IMR-90 (cell line): ENCODE measurements at regions not wholly inside any gene's neighbourhood (a gene's known extent, or its start where the extent isn't known, plus 50 kb on each side); places are given as distances from the start of the nearest gene placed in this dataset.

Experiments
- ATAC-seq: fragments of 200-7000 bp; cut with Tn5 transposase; 2 replicates; pipeline ENCODE4 v1.9.1; 2020; ENCODE audit warnings: low read depth, mild to moderate bottlenecking, moderate library complexity
- BruUV-seq: library from RNA; stranded (reverse); fragments of 400-500 nt; replicated peaks from 2 replicates; lab custom pipeline; 2021; lab: Mats Ljungman, UMichigan
- CTCF ChIA-PET: fragments of 300-600 bp; formaldehyde crosslinking; extraction: SDS; loops from one replicate; lab custom pipeline; 2021; ENCODE audit warnings: antibody characterized with exemption; lab: Yijun Ruan, JAX
- POLR2A ChIA-PET: fragments of 300-600 bp; sonication (Branson Sonifier 250); formaldehyde crosslinking; loops from one replicate; lab custom pipeline; 2022; ENCODE audit warnings: antibody characterized with exemption; ENCODE audit not compliant: unreplicated experiment; lab: Charles Lee
- DNase-seq: peaks from one replicate; pipeline ENCODE4 v3.0.0; 2013
- H2AFZ ChIP-seq: replicated peaks from 2 replicates; pipeline ENCODE3; 2013; ENCODE audit warnings: low read length, mild to moderate bottlenecking; ENCODE audit not compliant: poor library complexity
- H2AK5ac ChIP-seq: 2 replicates; pipeline ENCODE4 v1.6.1; 2013; ENCODE audit warnings: low read depth, low read length, inconsistent platforms
- H2AK9ac ChIP-seq: replicated peaks from 2 replicates; pipeline ENCODE3; 2013; ENCODE audit warnings: mild to moderate bottlenecking, low read depth, low read length, moderate library complexity; ENCODE audit not compliant: poor library complexity
- H2BK120ac ChIP-seq: 2 replicates; pipeline ENCODE4 v1.6.1; 2013; ENCODE audit warnings: low read depth, low read length, inconsistent platforms
- H2BK15ac ChIP-seq: 3 replicates; pipeline ENCODE4 v1.6.1; 2013; ENCODE audit warnings: low read depth, low read length, inconsistent platforms
- H2BK20ac ChIP-seq: 2 replicates; pipeline ENCODE4 v1.6.1; 2013; ENCODE audit warnings: low read depth, mild to moderate bottlenecking, inconsistent platforms, low read length, moderate library complexity
- H2BK5ac ChIP-seq: 2 replicates; pipeline ENCODE4 v1.6.1; 2013; ENCODE audit warnings: mild to moderate bottlenecking, low read depth, low read length, inconsistent platforms; ENCODE audit not compliant: poor library complexity, severe bottlenecking
- H3K14ac ChIP-seq: replicated peaks from 2 replicates; pipeline ENCODE4 v1.6.1; 2013; ENCODE audit warnings: low read depth, low read length, inconsistent platforms
- H3K18ac ChIP-seq: 2 replicates; pipeline ENCODE4 v1.6.1; 2013; ENCODE audit warnings: low read depth, low read length, control low read depth
- H3K23ac ChIP-seq: 2 replicates; pipeline ENCODE4 v1.6.1; 2013; ENCODE audit warnings: low read depth, low read length, inconsistent platforms
- H3K27ac ChIP-seq: 2 replicates; pipeline ENCODE4 v1.5.1; 2013; ENCODE audit warnings: mild to moderate bottlenecking, control low read depth, low read length; ENCODE audit not compliant: insufficient read depth
- H3K27me3 ChIP-seq: 2 replicates; pipeline ENCODE4 v1.6.1; 2013; ENCODE audit warnings: low read length; ENCODE audit not compliant: control insufficient read depth, insufficient read depth
- H3K36me3 ChIP-seq: 2 replicates; pipeline ENCODE4 v1.6.1; 2013; ENCODE audit warnings: low read length, mixed read lengths; ENCODE audit not compliant: control insufficient read depth, insufficient read depth
- H3K4ac ChIP-seq: 2 replicates; pipeline ENCODE4 v1.6.1; 2013; ENCODE audit warnings: low read depth, low read length, inconsistent platforms
- H3K4me1 ChIP-seq: 2 replicates; pipeline ENCODE4 v1.6.1; 2013; ENCODE audit warnings: low read length, mixed read lengths; ENCODE audit not compliant: control insufficient read depth, insufficient read depth
- H3K4me2 ChIP-seq: 2 replicates; pipeline ENCODE4 v1.6.1; 2013; ENCODE audit warnings: low read depth, mild to moderate bottlenecking, control low read depth, low read length, moderate library complexity
- H3K4me3 ChIP-seq: 2 replicates; pipeline ENCODE4 v1.5.1; 2013; ENCODE audit warnings: low read depth, mild to moderate bottlenecking, control low read depth, low read length, moderate library complexity; ENCODE audit not compliant: insufficient read depth
- H3K56ac ChIP-seq: 2 replicates; pipeline ENCODE4 v1.6.1; 2013; ENCODE audit warnings: low read length, inconsistent platforms; ENCODE audit not compliant: insufficient read depth; ENCODE audit errors: extremely low read depth
- H3K79me1 ChIP-seq, 2 experiments: 2 replicates each; pipeline ENCODE4 v1.6.1; 2013; ENCODE audit warnings: low read length in 2 of 2, inconsistent platforms in 1 of 2, low read depth in 1 of 2
- H3K9ac ChIP-seq: 2 replicates; pipeline ENCODE4 v1.6.1; 2013; ENCODE audit warnings: low read depth, low read length, control low read depth
- H3K9me1 ChIP-seq: 2 replicates; pipeline ENCODE4 v1.6.1; 2013; ENCODE audit warnings: low read length, inconsistent platforms; ENCODE audit not compliant: insufficient read depth
- H3K9me3 ChIP-seq: 2 replicates; pipeline ENCODE4 v1.6.1; 2013; ENCODE audit warnings: low read length; ENCODE audit not compliant: control insufficient read depth, insufficient read depth
- H4K20me1 ChIP-seq: 2 replicates; pipeline ENCODE4 v1.6.1; 2013; ENCODE audit warnings: low read length, inconsistent platforms; ENCODE audit not compliant: insufficient read depth
- H4K5ac ChIP-seq: 2 replicates; pipeline ENCODE4 v1.6.1; 2013; ENCODE audit warnings: mild to moderate bottlenecking, low read depth, low read length, control low read depth
- H4K8ac ChIP-seq, 2 experiments: 2 replicates each; pipeline ENCODE4 v1.6.1; 2013; ENCODE audit warnings: low read depth in 2 of 2, low read length in 2 of 2, control low read depth in 1 of 2, inconsistent platforms in 1 of 2
- H4K91ac ChIP-seq: 2 replicates; pipeline ENCODE4 v1.6.1; 2013; ENCODE audit warnings: low read depth, low read length, inconsistent platforms; ENCODE audit not compliant: insufficient read depth
- BHLHE40 ChIP-seq: fragments of 150-350 bp; IDR thresholded peaks from 2 replicates; pipeline ENCODE4 v1.6.1; 2016; ENCODE audit warnings: mild to moderate bottlenecking, low read depth, low read length
- CHD1 ChIP-seq: IDR thresholded peaks from 2 replicates; pipeline ENCODE4 v1.6.1; 2012; ENCODE audit warnings: low read depth, low read length, improper control_type of control experiment
- FOS ChIP-seq: fragments of 150-350 bp; IDR thresholded peaks from 2 replicates; pipeline ENCODE4 v1.6.1; 2016; ENCODE audit warnings: low read depth, low read length
- MAZ ChIP-seq: IDR thresholded peaks from 2 replicates; pipeline ENCODE4 v1.6.1; 2012; ENCODE audit warnings: low read depth, mild to moderate bottlenecking, low read length, improper control_type of control experiment, moderate library complexity, borderline replicate concordance
- MXI1 ChIP-seq: IDR thresholded peaks from 2 replicates; pipeline ENCODE4 v1.6.1; 2012; ENCODE audit warnings: low read depth, mild to moderate bottlenecking, low read length, moderate library complexity, borderline replicate concordance
- NFE2L2 ChIP-seq: fragments of 150-350 bp; IDR thresholded peaks from 2 replicates; pipeline ENCODE4 v1.6.1; 2016; ENCODE audit warnings: low read depth, mild to moderate bottlenecking, low read length
- POLR2A ChIP-seq: IDR thresholded peaks from 2 replicates; pipeline ENCODE4 v1.6.1; 2012; ENCODE audit warnings: mild to moderate bottlenecking, low read depth, low read length
- RAD21 ChIP-seq: IDR thresholded peaks from 2 replicates; pipeline ENCODE4 v1.6.1; 2012; ENCODE audit warnings: low read length, improper control_type of control experiment
- RFX5 ChIP-seq: IDR thresholded peaks from 2 replicates; pipeline ENCODE4 v1.8.0; 2012; ENCODE audit warnings: low read depth, mild to moderate bottlenecking, low read length, moderate library complexity
- SMC3 ChIP-seq: fragments of 150-350 bp; IDR thresholded peaks from 2 replicates; pipeline ENCODE4 v1.6.1; 2016; ENCODE audit warnings: low read depth, mild to moderate bottlenecking, antibody characterized with exemption, low read length, moderate library complexity
- WGBS, 2 experiments: methylation state at CpG; one replicate each; pipeline versions ENCODE4 v1.1.5 to v1.1.7; 2013; ENCODE audit warnings: missing lambda C conversion rate in 2 of 2; ENCODE audit not compliant: insufficient read length in 1 of 2; ENCODE audit errors: extremely low coverage in 2 of 2; 5-methylcytosine and 5-hydroxymethylcytosine counted together
- dilution Hi-C: fragments of 300-500 bp; cut with HindIII; formaldehyde crosslinking; loops from one replicate; pipeline ENCODE4 v1.14.3; 2018; ENCODE audit warnings: low sequenced_read_pairs; ENCODE audit not compliant: unreplicated experiment
- in situ Hi-C: fragments of 300-500 bp; cut with MboI; formaldehyde crosslinking; loops from 3 replicates; pipeline ENCODE4 v1.14.3; 2019; ENCODE audit warnings: low sequenced_read_pairs, inconsistent platforms, mixed read lengths
- intact Hi-C: fragments of 100-400 bp; cut with micrococcal nuclease; formaldehyde crosslinking; loops from 2 replicates; pipeline ENCODE4 v1.10.0; 2022

DNA sequence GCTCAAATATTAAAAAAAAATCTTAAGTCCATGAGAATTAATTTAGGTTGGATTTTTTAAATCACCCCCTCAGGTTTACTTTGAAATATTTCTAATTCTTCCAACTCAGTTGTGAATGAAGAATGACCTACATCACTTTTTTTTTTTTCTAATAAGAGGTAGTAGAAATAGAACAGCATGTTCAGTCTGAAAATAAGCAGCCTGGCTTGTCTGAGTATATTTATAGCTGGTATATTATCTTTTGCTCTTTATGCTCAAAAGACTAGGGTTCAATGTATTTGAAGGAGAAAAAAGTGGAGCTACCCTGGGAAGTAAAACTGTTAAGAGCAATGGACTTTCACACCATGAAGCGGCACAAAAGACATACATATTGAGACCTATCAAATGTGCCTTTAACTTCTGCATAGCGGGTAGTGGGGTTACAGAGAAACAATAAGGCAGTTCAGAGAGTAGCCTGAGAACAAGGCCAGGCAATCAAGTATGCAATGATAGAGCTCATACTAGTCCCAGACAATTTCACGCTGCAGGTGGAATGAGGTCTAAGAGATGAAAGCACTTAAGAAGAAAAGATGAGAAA, 175.4 kb upstream of the CDH12 start:
- intact Hi-C loops (no loop called here), dilution Hi-C loops (no loop called here), in situ Hi-C loops (no loop called here)
- no TSS peak for BruUV-seq
- Histone ChIP-seq H3K9me3 (peaks cover 1% of the 10 kb centered on the region; the same call in 1 of the 2 replicates), H2BK15ac (no peak overlapping the region), H3K79me1 (no peaks in the 10 kb centered on the region), H2AK9ac (no peak overlapping the region), H2BK120ac (no peak overlapping the region), H3K4me2 (no peak overlapping the region), H3K4me3 (no peak overlapping the region), H3K56ac (no peak overlapping the region), H3K36me3 (no peaks in the 10 kb centered on the region), H4K5ac (no peak overlapping the region), H2AFZ (no peak overlapping the region), H3K27me3 (no peaks in the 10 kb centered on the region), H3K14ac (no peak overlapping the region), H3K23ac (no peak overlapping the region), H2BK20ac (no peak overlapping the region), H3K4me1 (no peaks in the 10 kb centered on the region), H4K20me1 (no peaks in the 10 kb centered on the region), H3K18ac (no peak overlapping the region), H4K8ac (no peak overlapping the region), H3K9me1 (no peaks in the 10 kb centered on the region), H3K27ac (no peak overlapping the region), H3K4ac (no peak overlapping the region), H3K9ac (no peak overlapping the region), H4K91ac (no peak overlapping the region), H2AK5ac (no peak overlapping the region), H2BK5ac (no peak overlapping the region)
- ChIA-PET POLR2A (no interaction called here), CTCF (interaction anchor here (0.7 kb wide), 1 partner anchor 11 kb away, joined by 16 read pairs; no protein-coding TSS in a partner anchor)
- DNase-seq, result no peak
- WGBS, 2 experiments, result no CpG with 5 or more reads among the region's 3 CpGs
- ATAC-seq, result no peak
- TF ChIP-seq RFX5 (no peak), POLR2A (no peak), MXI1 (no peak), NFE2L2 (no peak), MAZ (no peak), RAD21 (no peak), BHLHE40 (no peak), FOS (no peak), CHD1 (no peak), SMC3 (no peak)
